ENCODE measurements at regions not wholly inside any gene's neighbourhood (a gene's known extent, or its start where the extent isn't known, plus 50 kb on each side); places are given as distances from the start of the nearest gene placed in this dataset.
"Not testable (repeated sequence)": the region's sequence is repeated elsewhere in the genome, so short reads cannot be mapped to it uniquely, and the experiment has no call there.

- not testable (repeated sequence) for TF ChIP-seq POLR2A, CTCF (IDR thresholded peaks at IDR 0.05)
These were observed 376.4 kb upstream of the AMELY start for GRCh38 chrY:7287963-7288362.

Measured in adrenal gland (tissue), 5 donors.